AG09309 (cell line): ENCODE measurements at regions not wholly inside any gene's neighbourhood (a gene's known extent, or its start where the extent isn't known, plus 50 kb on each side); places are given as distances from the start of the nearest gene placed in this dataset.

Experiments
- DNase-seq: peaks from one replicate; pipeline ENCODE4 v3.0.0-alpha.2; 2010; ENCODE audit warnings: low read depth
- H3K4me3 ChIP-seq: 2 replicates; pipeline ENCODE4 v1.5.1; 2011; ENCODE audit warnings: mild to moderate bottlenecking, low read depth, low read length, moderate library complexity; ENCODE audit not compliant: control insufficient read depth
- CTCF ChIP-seq: IDR thresholded peaks from 2 replicates; pipeline ENCODE4 v1.5.1; 2011; ENCODE audit warnings: mild to moderate bottlenecking, low read depth, low read length, inconsistent platforms; ENCODE audit not compliant: insufficient read depth, control insufficient read depth; ENCODE audit errors: missing control alignments

GRCh38 chr17:77779711-77780539 is 178.6 kb upstream of the TNRC6C start:
- no peak for DNase-seq
- H3K4me3 ChIP-seq = no peak overlapping the region

GRCh38 chr17:77781536-77781935 is 177.0 kb upstream of the TNRC6C start:
- DNase-seq = no peak
- H3K4me3 ChIP-seq = no peak overlapping the region
- TF ChIP-seq CTCF = no peak

More at GRCh38 chr17:77779711-77780539, 178.6 kb upstream of the TNRC6C start:
- TF ChIP-seq CTCF = no peak

GRCh38 chr17:77782201-77782600 is 176.3 kb upstream of the TNRC6C start:
- no peak for DNase-seq
- TF ChIP-seq CTCF = no peak
- H3K4me3 ChIP-seq = no peak overlapping the region

- H3K4me3 ChIP-seq = no peak overlapping the region
- TF ChIP-seq CTCF = no peak
- no peak for DNase-seq
Observed at GRCh38 chr17:77782611-77783010, 175.9 kb upstream of the TNRC6C start.

GRCh38 chr17:77783991-77784820 is 174.3 kb upstream of the TNRC6C start:
- no peak for TF ChIP-seq CTCF
- DNase-seq = no peak
- H3K4me3 ChIP-seq = no peak overlapping the region

- no peak overlapping the region for H3K4me3 ChIP-seq
- TF ChIP-seq CTCF = no peak
- no peak for DNase-seq
Observed at GRCh38 chr17:77785312-77785905, 173.1 kb upstream of the TNRC6C start.
